ENCODE measurements at regions not wholly inside any gene's neighbourhood (a gene's known extent, or its start where the extent isn't known, plus 50 kb on each side); places are given as distances from the start of the nearest gene placed in this dataset.

- Histone ChIP-seq H4K20me1 (ENCODE audit: insufficient read depth, low read length) (no peaks in the 10 kb centered on the region), H3K27me3 (ENCODE audit: control insufficient read depth in 1 of 2, insufficient read depth in 2 of 2, low read length in 2 of 2) (peaks cover 0 to 20% of the 10 kb centered on the region in 2 experiments; a peak in 1 of 5 replicates), H3K36me3 (replicated peaks in 1 of 2; ENCODE audit: control insufficient read depth in 1 of 2, insufficient read depth in 2 of 2, low read length in 2 of 2) (no peaks in the 10 kb centered on the region), H3K4me2 (ENCODE audit: low read depth, low read length) (no peak overlapping the region), H3K4me3 (replicated peaks in 1 of 3; ENCODE audit: insufficient read depth in 1 of 3, low read depth in 2 of 3, low read length in 3 of 3) (no peak overlapping the region), H3K9ac (ENCODE audit: insufficient read depth, low read depth, low read length) (no peak overlapping the region), H2AFZ (ENCODE audit: low read length) (no peak overlapping the region), H3K4me1 (ENCODE audit: insufficient read depth, low read length) (no peaks in the 10 kb centered on the region), H3K9me3 (ENCODE audit: low read length) (no peaks in the 10 kb centered on the region), H3K27ac (ENCODE audit: extremely low read length, insufficient read depth, low read length) (no peak overlapping the region), H3K79me2 (ENCODE audit: insufficient read depth, low read length) (no peaks in the 10 kb centered on the region)
- in situ Hi-C loops (cut with HindIII; ENCODE audit: extremely low pct_ligation_motif_present, low pct_unique_long_range_greater_than_20kb) (no loop called here), intact Hi-C loops (cut with micrococcal nuclease; ENCODE audit: unreplicated experiment) (no loop called here)
- ChIA-PET CTCF (ENCODE audit: low intra/inter-chr PET ratio, low total read pairs) (no interaction called here), POLR2A (no interaction called here)
- no peak for DNase-seq (ENCODE audit: low spot score)
- ATAC-seq: no peak
- BruUV-seq (replicated peaks): no TSS peak
- TF ChIP-seq MLXIP (CRISPR knock-in tag; IDR thresholded peaks at IDR 0.05; ENCODE audit: borderline replicate concordance) (no peak), ZNF720 (CRISPR knock-in tag; IDR thresholded peaks at IDR 0.05) (no peak), TEAD3 (CRISPR knock-in tag; optimal IDR thresholded peaks at IDR 0.05; ENCODE audit: borderline replicate concordance) (no peak), ARNT (IDR thresholded peaks at IDR 0.05) (no peak), DR1 (CRISPR knock-in tag; IDR thresholded peaks at IDR 0.05) (no peak), ZNF333 (CRISPR knock-in tag; IDR thresholded peaks at IDR 0.05; ENCODE audit: borderline replicate concordance) (no peak), ZNF746 (CRISPR knock-in tag; IDR thresholded peaks at IDR 0.05) (no peak), FOXO1 (CRISPR knock-in tag; IDR thresholded peaks at IDR 0.05) (no peak), SMAD1 (CRISPR knock-in tag; IDR thresholded peaks at IDR 0.05; ENCODE audit: borderline replicate concordance, low read depth) (no peak), MBNL3 (CRISPR knock-in tag; conservative IDR thresholded peaks at IDR 0.05) (no peak), ATM (IDR thresholded peaks at IDR 0.05; ENCODE audit: borderline replicate concordance) (no peak), ARHGAP35 (CRISPR knock-in tag; IDR thresholded peaks at IDR 0.05; ENCODE audit: borderline replicate concordance) (no peak), ZBTB4 (CRISPR knock-in tag; IDR thresholded peaks at IDR 0.05; ENCODE audit: borderline replicate concordance) (no peak), MZF1 (CRISPR knock-in tag; IDR thresholded peaks at IDR 0.05; ENCODE audit: borderline replicate concordance) (no peak), MYNN (CRISPR knock-in tag; IDR thresholded peaks at IDR 0.05; ENCODE audit: low read depth) (no peak)
- WGBS (ENCODE audit: low lambda C conversion rate): 15% methylated on average over 5 of the region's 5 CpGs
- FAIRE-seq: no peak
Measured at GRCh38 chr2:217033186-217033585, 173.3 kb upstream of the TNP1 start.
